ENCODE measurements at regions not wholly inside any gene's neighbourhood (a gene's known extent, or its start where the extent isn't known, plus 50 kb on each side); places are given as distances from the start of the nearest gene placed in this dataset.

- in situ Hi-C loops (cut with MboI; ENCODE audit: low pct_ligation_motif_present in 1 of 4, low pct_unique_long_range_greater_than_20kb in 1 of 4, low sequenced_read_pairs in 3 of 4) (no loop called here), intact Hi-C loops (cut with DNase I; ENCODE audit: low total_unique reads) (no loop called here)
- no peak overlapping the region for H3K27ac ChIP-seq
- DNase-seq: no peak
- no peaks in the 10 kb centered on the region for H3K27me3 ChIP-seq
- no peaks in the 10 kb centered on the region for H3K36me3 ChIP-seq
- no peaks in the 10 kb centered on the region for H3K4me1 ChIP-seq
- TF ChIP-seq CTCF (IDR thresholded peaks at IDR 0.05) (no peak), EP300 (IDR thresholded peaks at IDR 0.05; ENCODE audit: low read depth) (no peak), POLR2A (IDR thresholded peaks at IDR 0.05) (no peak), POLR2AphosphoS5 (IDR thresholded peaks at IDR 0.05) (no peak)
- WGBS, 2 donors (ENCODE audit: low coverage in 1 of 2): 50% methylated on average over 1 of the region's 1 CpG; no CpG with 5 or more reads in 1 of the 2 donors
- H3K4me3 ChIP-seq: no peak overlapping the region
- H3K9me3 ChIP-seq: no peaks in the 10 kb centered on the region
Observed at GRCh38 chr5:75909223-75909622, 174.0 kb upstream of the SV2C start.

- no peaks in the 10 kb centered on the region for H3K36me3 ChIP-seq
- H3K27ac ChIP-seq: no peak overlapping the region
- in situ Hi-C loops (cut with MboI; ENCODE audit: low pct_ligation_motif_present in 1 of 4, low pct_unique_long_range_greater_than_20kb in 1 of 4, low sequenced_read_pairs in 3 of 4) (no loop called here), intact Hi-C loops (cut with DNase I; ENCODE audit: low total_unique reads) (no loop called here)
- H3K27me3 ChIP-seq: no peaks in the 10 kb centered on the region
- WGBS, 2 donors (ENCODE audit: low coverage in 1 of 2): 50 to 70% methylated on average over 4 of the region's 4 CpGs
- H3K4me1 ChIP-seq: no peaks in the 10 kb centered on the region
- no peaks in the 10 kb centered on the region for H3K9me3 ChIP-seq
- DNase-seq: no peak
- TF ChIP-seq POLR2AphosphoS5 (IDR thresholded peaks at IDR 0.05) (no peak), POLR2A (IDR thresholded peaks at IDR 0.05) (no peak), CTCF (IDR thresholded peaks at IDR 0.05) (no peak), EP300 (IDR thresholded peaks at IDR 0.05; ENCODE audit: low read depth) (no peak)
- H3K4me3 ChIP-seq: no peak overlapping the region
Observed at GRCh38 chr5:75907651-75908050, 175.5 kb upstream of the SV2C start.

GRCh38 chr5:75894482-75894881 is 177.2 kb upstream of the POC5 start:
- DNase-seq: no peak
- WGBS, 2 donors (ENCODE audit: low coverage in 1 of 2): 72% methylated on average over 1 of the region's 1 CpG; no CpG with 5 or more reads in 1 of the 2 donors
- H3K4me1 ChIP-seq: no peaks in the 10 kb centered on the region
- no peaks in the 10 kb centered on the region for H3K27me3 ChIP-seq
- TF ChIP-seq EP300 (IDR thresholded peaks at IDR 0.05; ENCODE audit: low read depth) (no peak), CTCF (IDR thresholded peaks at IDR 0.05) (no peak), POLR2A (IDR thresholded peaks at IDR 0.05) (no peak), POLR2AphosphoS5 (IDR thresholded peaks at IDR 0.05) (no peak)
- H3K36me3 ChIP-seq: no peaks in the 10 kb centered on the region
- intact Hi-C loops (cut with DNase I; ENCODE audit: low total_unique reads) (no loop called here), in situ Hi-C loops (cut with MboI; ENCODE audit: low pct_ligation_motif_present in 1 of 4, low pct_unique_long_range_greater_than_20kb in 1 of 4, low sequenced_read_pairs in 3 of 4) (no loop called here)
- no peaks in the 10 kb centered on the region for H3K9me3 ChIP-seq
- H3K4me3 ChIP-seq: no peak overlapping the region
- no peak overlapping the region for H3K27ac ChIP-seq

GRCh38 chr5:75891736-75892135 is 174.5 kb upstream of the POC5 start:
- TF ChIP-seq EP300 (IDR thresholded peaks at IDR 0.05; ENCODE audit: low read depth): no peak
- H3K27ac ChIP-seq: no peak overlapping the region
- 59 to 71% methylated on average over 1 of the region's 1 CpG for WGBS, 2 donors (ENCODE audit: low coverage in 1 of 2)
- H3K36me3 ChIP-seq: no peaks in the 10 kb centered on the region
- H3K27me3 ChIP-seq: no peaks in the 10 kb centered on the region
- H3K4me3 ChIP-seq: no peak overlapping the region
- in situ Hi-C loops (cut with MboI; ENCODE audit: low pct_ligation_motif_present in 1 of 4, low pct_unique_long_range_greater_than_20kb in 1 of 4, low sequenced_read_pairs in 3 of 4) (no loop called here), intact Hi-C loops (cut with DNase I; ENCODE audit: low total_unique reads) (no loop called here)
- H3K9me3 ChIP-seq: no peaks in the 10 kb centered on the region
- DNase-seq: no peak
- no peaks in the 10 kb centered on the region for H3K4me1 ChIP-seq

- Histone ChIP-seq H3K9me3 (no peaks in the 10 kb centered on the region), H3K36me3 (no peaks in the 10 kb centered on the region), H3K4me3 (no peak overlapping the region), H3K27ac (no peak overlapping the region), H3K27me3 (no peaks in the 10 kb centered on the region), H3K4me1 (no peaks in the 10 kb centered on the region)
- WGBS, 2 donors (ENCODE audit: low coverage in 1 of 2): 79% methylated on average over 1 of the region's 1 CpG; no CpG with 5 or more reads in 1 of the 2 donors
- TF ChIP-seq POLR2A (IDR thresholded peaks at IDR 0.05) (no peak), CTCF (IDR thresholded peaks at IDR 0.05) (no peak), POLR2AphosphoS5 (IDR thresholded peaks at IDR 0.05) (no peak), EP300 (IDR thresholded peaks at IDR 0.05; ENCODE audit: low read depth) (no peak)
- DNase-seq: no peak
- intact Hi-C loops (cut with DNase I; ENCODE audit: low total_unique reads): no loop called here
- in situ Hi-C loops (cut with MboI; ENCODE audit: low pct_ligation_motif_present in 1 of 4, low pct_unique_long_range_greater_than_20kb in 1 of 4, low sequenced_read_pairs in 3 of 4): no loop called here
Observed at GRCh38 chr5:75891020-75891419, 173.8 kb upstream of the POC5 start.
